Breast epithelium (tissue), 4 donors: ENCODE measurements at regions not wholly inside any gene's neighbourhood (a gene's known extent, or its start where the extent isn't known, plus 50 kb on each side); places are given as distances from the start of the nearest gene placed in this dataset.

Source experiments
- DNase-seq, 2 donors: peaks; one replicate each; pipeline ENCODE4 v3.0.0-alpha.2; 2019; ENCODE audit warnings: low spot score in 2 of 2
- H3K27ac ChIP-seq, 2 donors: fragments of 200-600 bp; sonication (generic) in 1 of 2; one replicate each; pipeline ENCODE4 v1.5.1; 2016 to 2019; ENCODE audit warnings: mild to moderate bottlenecking in 1 of 2
- H3K27me3 ChIP-seq, 2 donors: fragments of 200-600 bp; sonication (generic) in 1 of 2; one replicate each; pipeline versions ENCODE4 v1.5.1 to v1.6.0; 2017 to 2019; ENCODE audit warnings: control low read depth in 1 of 2, mild to moderate bottlenecking in 1 of 2
- H3K36me3 ChIP-seq: fragments of 200-600 bp; one replicate; pipeline ENCODE4 v1.5.1; 2019
- H3K4me1 ChIP-seq, 2 donors: fragments of 200-600 bp; sonication (generic); one replicate each; pipeline ENCODE4 v1.5.1; 2016 to 2019; ENCODE audit warnings: control low read depth in 1 of 2
- H3K4me3 ChIP-seq, 3 donors: fragments of 200-600 bp; sonication (generic); 1 replicate in 2 of 3; 2 replicates in 1 of 3; pipeline ENCODE4 v1.5.1; 2016 to 2019; ENCODE audit warnings: mild to moderate bottlenecking in 3 of 3, moderate library complexity in 2 of 3
- H3K9me3 ChIP-seq, 2 donors: fragments of 200-600 bp; sonication (generic) in 1 of 2; one replicate each; pipeline ENCODE4 v1.5.1; 2016 to 2019; ENCODE audit warnings: control low read depth in 1 of 2
- CTCF ChIP-seq, 3 donors: fragments of 450-650 bp; IDR thresholded peaks; one replicate each; pipeline ENCODE4 v1.5.1; 2016 to 2017; ENCODE audit warnings: antibody characterized with exemption in 3 of 3, mild to moderate bottlenecking in 3 of 3, moderate library complexity in 3 of 3
- POLR2A ChIP-seq: fragments of 450-650 bp; IDR thresholded peaks from one replicate; pipeline ENCODE4 v1.6.1; 2016; ENCODE audit warnings: antibody characterized with exemption, mild to moderate bottlenecking, moderate library complexity
- POLR2AphosphoS5 ChIP-seq, 3 donors: sonication (generic); formaldehyde crosslinking; IDR thresholded peaks; one replicate each; pipeline ENCODE4 v1.6.1; 2017; ENCODE audit warnings: antibody characterized with exemption in 3 of 3
- intact Hi-C: fragments of 100-400 bp; cut with DNase I; formaldehyde crosslinking; loops from one replicate; pipeline ENCODE4 v1.15.1; 2023; ENCODE audit warnings: low total_unique reads

- Histone ChIP-seq H3K27ac (no peak overlapping the region), H3K9me3 (no peaks in the 10 kb centered on the region), H3K4me1 (no peaks in the 10 kb centered on the region), H3K27me3 (no peaks in the 10 kb centered on the region), H3K36me3 (no peaks in the 10 kb centered on the region), H3K4me3 (no peak overlapping the region)
- no peak for TF ChIP-seq CTCF (IDR thresholded peaks at IDR 0.05)
- TF ChIP-seq POLR2AphosphoS5 (IDR thresholded peaks at IDR 0.05), result no peak
- intact Hi-C loops, result no loop called here
- DNase-seq, result no peak
These were observed 92.7 kb upstream of the NBEA start for GRCh38 chr13:34849406-34849805.

- H3K9me3 ChIP-seq, result no peaks in the 10 kb centered on the region
- TF ChIP-seq CTCF (IDR thresholded peaks at IDR 0.05) (no peak), POLR2A (no peak), POLR2AphosphoS5 (IDR thresholded peaks at IDR 0.05) (no peak)
- H3K27me3 ChIP-seq, result no peaks in the 10 kb centered on the region
- no peaks in the 10 kb centered on the region for H3K4me1 ChIP-seq
- no peak overlapping the region for H3K27ac ChIP-seq
- no peak overlapping the region for H3K4me3 ChIP-seq
- no peaks in the 10 kb centered on the region for H3K36me3 ChIP-seq
- intact Hi-C loops, result no loop called here
- DNase-seq, result no peak
These were observed 88.9 kb upstream of the NBEA start for GRCh38 chr13:34853161-34853560.

- Histone ChIP-seq H3K36me3 (no peaks in the 10 kb centered on the region), H3K9me3 (no peaks in the 10 kb centered on the region), H3K4me1 (no peaks in the 10 kb centered on the region), H3K27ac (no peak overlapping the region), H3K4me3 (no peak overlapping the region), H3K27me3 (no peaks in the 10 kb centered on the region)
- TF ChIP-seq CTCF (IDR thresholded peaks at IDR 0.05) (no peak), POLR2A (no peak)
- intact Hi-C loops, result no loop called here
- no peak for DNase-seq
These were observed 84.3 kb upstream of the NBEA start for GRCh38 chr13:34857558-34858325.

GRCh38 chr13:34862311-34862710, 79.8 kb upstream of the NBEA start:
- no peaks in the 10 kb centered on the region for H3K4me1 ChIP-seq
- H3K9me3 ChIP-seq, result no peaks in the 10 kb centered on the region
- no peaks in the 10 kb centered on the region for H3K27me3 ChIP-seq
- no peak overlapping the region for H3K4me3 ChIP-seq
- no peak overlapping the region for H3K27ac ChIP-seq
- no peaks in the 10 kb centered on the region for H3K36me3 ChIP-seq
- no peak for TF ChIP-seq POLR2AphosphoS5 (IDR thresholded peaks at IDR 0.05)
- TF ChIP-seq POLR2A, result no peak
- no peak for TF ChIP-seq CTCF (IDR thresholded peaks at IDR 0.05)
- intact Hi-C loops, result no loop called here
- no peak for DNase-seq

- intact Hi-C loops, result no loop called here
- H3K36me3 ChIP-seq, result no peaks in the 10 kb centered on the region
- no peaks in the 10 kb centered on the region for H3K9me3 ChIP-seq
- no peak for TF ChIP-seq CTCF (IDR thresholded peaks at IDR 0.05)
- no peak for TF ChIP-seq POLR2A
- TF ChIP-seq POLR2AphosphoS5 (IDR thresholded peaks at IDR 0.05), result no peak
- no peak for DNase-seq
- H3K4me1 ChIP-seq, result no peaks in the 10 kb centered on the region
- no peaks in the 10 kb centered on the region for H3K27me3 ChIP-seq
- no peak overlapping the region for H3K4me3 ChIP-seq
- no peak overlapping the region for H3K27ac ChIP-seq
These were observed 79.4 kb upstream of the NBEA start for GRCh38 chr13:34862716-34863115.
